IMR-90 (cell line): ENCODE measurements at regions not wholly inside any gene's neighbourhood (a gene's known extent, or its start where the extent isn't known, plus 50 kb on each side); places are given as distances from the start of the nearest gene placed in this dataset.

Experiments used
- ATAC-seq: fragments of 200-7000 bp; cut with Tn5 transposase; 2 replicates; pipeline ENCODE4 v1.9.1; 2020; ENCODE audit warnings: low read depth, mild to moderate bottlenecking, moderate library complexity
- BruUV-seq: library from RNA; stranded (reverse); fragments of 400-500 nt; replicated peaks from 2 replicates; lab custom pipeline; 2021; lab: Mats Ljungman, UMichigan
- CTCF ChIA-PET: fragments of 300-600 bp; formaldehyde crosslinking; extraction: SDS; loops from one replicate; lab custom pipeline; 2021; ENCODE audit warnings: antibody characterized with exemption; lab: Yijun Ruan, JAX
- POLR2A ChIA-PET: fragments of 300-600 bp; sonication (Branson Sonifier 250); formaldehyde crosslinking; loops from one replicate; lab custom pipeline; 2022; ENCODE audit warnings: antibody characterized with exemption; ENCODE audit not compliant: unreplicated experiment; lab: Charles Lee
- DNase-seq: peaks from one replicate; pipeline ENCODE4 v3.0.0; 2013
- H2AFZ ChIP-seq: replicated peaks from 2 replicates; pipeline ENCODE3; 2013; ENCODE audit warnings: low read length, mild to moderate bottlenecking; ENCODE audit not compliant: poor library complexity
- H2AK5ac ChIP-seq: 2 replicates; pipeline ENCODE4 v1.6.1; 2013; ENCODE audit warnings: low read depth, low read length, inconsistent platforms
- H2AK9ac ChIP-seq: replicated peaks from 2 replicates; pipeline ENCODE3; 2013; ENCODE audit warnings: mild to moderate bottlenecking, low read depth, low read length, moderate library complexity; ENCODE audit not compliant: poor library complexity
- H2BK120ac ChIP-seq: 2 replicates; pipeline ENCODE4 v1.6.1; 2013; ENCODE audit warnings: low read depth, low read length, inconsistent platforms
- H2BK15ac ChIP-seq: 3 replicates; pipeline ENCODE4 v1.6.1; 2013; ENCODE audit warnings: low read depth, low read length, inconsistent platforms
- H2BK20ac ChIP-seq: 2 replicates; pipeline ENCODE4 v1.6.1; 2013; ENCODE audit warnings: low read depth, mild to moderate bottlenecking, inconsistent platforms, low read length, moderate library complexity
- H2BK5ac ChIP-seq: 2 replicates; pipeline ENCODE4 v1.6.1; 2013; ENCODE audit warnings: mild to moderate bottlenecking, low read depth, low read length, inconsistent platforms; ENCODE audit not compliant: poor library complexity, severe bottlenecking
- H3K14ac ChIP-seq: replicated peaks from 2 replicates; pipeline ENCODE4 v1.6.1; 2013; ENCODE audit warnings: low read depth, low read length, inconsistent platforms
- H3K18ac ChIP-seq: 2 replicates; pipeline ENCODE4 v1.6.1; 2013; ENCODE audit warnings: low read depth, low read length, control low read depth
- H3K23ac ChIP-seq: 2 replicates; pipeline ENCODE4 v1.6.1; 2013; ENCODE audit warnings: low read depth, low read length, inconsistent platforms
- H3K27ac ChIP-seq: 2 replicates; pipeline ENCODE4 v1.5.1; 2013; ENCODE audit warnings: mild to moderate bottlenecking, control low read depth, low read length; ENCODE audit not compliant: insufficient read depth
- H3K27me3 ChIP-seq: 2 replicates; pipeline ENCODE4 v1.6.1; 2013; ENCODE audit warnings: low read length; ENCODE audit not compliant: control insufficient read depth, insufficient read depth
- H3K36me3 ChIP-seq: 2 replicates; pipeline ENCODE4 v1.6.1; 2013; ENCODE audit warnings: low read length, mixed read lengths; ENCODE audit not compliant: control insufficient read depth, insufficient read depth
- H3K4ac ChIP-seq: 2 replicates; pipeline ENCODE4 v1.6.1; 2013; ENCODE audit warnings: low read depth, low read length, inconsistent platforms
- H3K4me1 ChIP-seq: 2 replicates; pipeline ENCODE4 v1.6.1; 2013; ENCODE audit warnings: low read length, mixed read lengths; ENCODE audit not compliant: control insufficient read depth, insufficient read depth
- H3K4me2 ChIP-seq: 2 replicates; pipeline ENCODE4 v1.6.1; 2013; ENCODE audit warnings: low read depth, mild to moderate bottlenecking, control low read depth, low read length, moderate library complexity
- H3K4me3 ChIP-seq: 2 replicates; pipeline ENCODE4 v1.5.1; 2013; ENCODE audit warnings: low read depth, mild to moderate bottlenecking, control low read depth, low read length, moderate library complexity; ENCODE audit not compliant: insufficient read depth
- H3K56ac ChIP-seq: 2 replicates; pipeline ENCODE4 v1.6.1; 2013; ENCODE audit warnings: low read length, inconsistent platforms; ENCODE audit not compliant: insufficient read depth; ENCODE audit errors: extremely low read depth
- H3K79me1 ChIP-seq, 2 experiments: 2 replicates each; pipeline ENCODE4 v1.6.1; 2013; ENCODE audit warnings: low read length in 2 of 2, inconsistent platforms in 1 of 2, low read depth in 1 of 2
- H3K9ac ChIP-seq: 2 replicates; pipeline ENCODE4 v1.6.1; 2013; ENCODE audit warnings: low read depth, low read length, control low read depth
- H3K9me1 ChIP-seq: 2 replicates; pipeline ENCODE4 v1.6.1; 2013; ENCODE audit warnings: low read length, inconsistent platforms; ENCODE audit not compliant: insufficient read depth
- H3K9me3 ChIP-seq: 2 replicates; pipeline ENCODE4 v1.6.1; 2013; ENCODE audit warnings: low read length; ENCODE audit not compliant: control insufficient read depth, insufficient read depth
- H4K20me1 ChIP-seq: 2 replicates; pipeline ENCODE4 v1.6.1; 2013; ENCODE audit warnings: low read length, inconsistent platforms; ENCODE audit not compliant: insufficient read depth
- H4K5ac ChIP-seq: 2 replicates; pipeline ENCODE4 v1.6.1; 2013; ENCODE audit warnings: mild to moderate bottlenecking, low read depth, low read length, control low read depth
- H4K8ac ChIP-seq, 2 experiments: 2 replicates each; pipeline ENCODE4 v1.6.1; 2013; ENCODE audit warnings: low read depth in 2 of 2, low read length in 2 of 2, control low read depth in 1 of 2, inconsistent platforms in 1 of 2
- H4K91ac ChIP-seq: 2 replicates; pipeline ENCODE4 v1.6.1; 2013; ENCODE audit warnings: low read depth, low read length, inconsistent platforms; ENCODE audit not compliant: insufficient read depth
- CEBPB ChIP-seq: IDR thresholded peaks from 2 replicates; pipeline ENCODE4 v1.6.1; 2012; ENCODE audit warnings: low read depth, low read length, improper control_type of control experiment
- CHD1 ChIP-seq: IDR thresholded peaks from 2 replicates; pipeline ENCODE4 v1.6.1; 2012; ENCODE audit warnings: low read depth, low read length, improper control_type of control experiment
- MAFK ChIP-seq: IDR thresholded peaks from 2 replicates; pipeline ENCODE4 v1.6.1; 2012; ENCODE audit warnings: low read depth, low read length, improper control_type of control experiment
- MAZ ChIP-seq: IDR thresholded peaks from 2 replicates; pipeline ENCODE4 v1.6.1; 2012; ENCODE audit warnings: low read depth, mild to moderate bottlenecking, low read length, improper control_type of control experiment, moderate library complexity, borderline replicate concordance
- MXI1 ChIP-seq: IDR thresholded peaks from 2 replicates; pipeline ENCODE4 v1.6.1; 2012; ENCODE audit warnings: low read depth, mild to moderate bottlenecking, low read length, moderate library complexity, borderline replicate concordance
- POLR2A ChIP-seq: IDR thresholded peaks from 2 replicates; pipeline ENCODE4 v1.6.1; 2012; ENCODE audit warnings: mild to moderate bottlenecking, low read depth, low read length
- RAD21 ChIP-seq: IDR thresholded peaks from 2 replicates; pipeline ENCODE4 v1.6.1; 2012; ENCODE audit warnings: low read length, improper control_type of control experiment
- RCOR1 ChIP-seq: IDR thresholded peaks from 2 replicates; pipeline ENCODE4 v1.6.1; 2012; ENCODE audit warnings: mild to moderate bottlenecking, low read length, improper control_type of control experiment; ENCODE audit not compliant: insufficient replicate concordance
- RFX5 ChIP-seq: IDR thresholded peaks from 2 replicates; pipeline ENCODE4 v1.8.0; 2012; ENCODE audit warnings: low read depth, mild to moderate bottlenecking, low read length, moderate library complexity
- SMC3 ChIP-seq: fragments of 150-350 bp; IDR thresholded peaks from 2 replicates; pipeline ENCODE4 v1.6.1; 2016; ENCODE audit warnings: low read depth, mild to moderate bottlenecking, antibody characterized with exemption, low read length, moderate library complexity
- WGBS, 2 experiments: methylation state at CpG; one replicate each; pipeline versions ENCODE4 v1.1.5 to v1.1.7; 2013; ENCODE audit warnings: missing lambda C conversion rate in 2 of 2; ENCODE audit not compliant: insufficient read length in 1 of 2; ENCODE audit errors: extremely low coverage in 2 of 2; 5-methylcytosine and 5-hydroxymethylcytosine counted together
- dilution Hi-C: fragments of 300-500 bp; cut with HindIII; formaldehyde crosslinking; loops from one replicate; pipeline ENCODE4 v1.14.3; 2018; ENCODE audit warnings: low sequenced_read_pairs; ENCODE audit not compliant: unreplicated experiment
- in situ Hi-C: fragments of 300-500 bp; cut with MboI; formaldehyde crosslinking; loops from 3 replicates; pipeline ENCODE4 v1.14.3; 2019; ENCODE audit warnings: low sequenced_read_pairs, inconsistent platforms, mixed read lengths
- intact Hi-C: fragments of 100-400 bp; cut with micrococcal nuclease; formaldehyde crosslinking; loops from 2 replicates; pipeline ENCODE4 v1.10.0; 2022
- TF ChIP-seq, protein P1 (sequence below): fragments of 150-350 bp; IDR thresholded peaks from 2 replicates; pipeline ENCODE4 v1.6.1; 2017; ENCODE audit warnings: mild to moderate bottlenecking, antibody characterized with exemption, low read length, low read depth
- TF ChIP-seq, protein P2 (sequence below): conservative IDR thresholded peaks from 2 replicates; pipeline ENCODE4 v1.5.1; 2012; ENCODE audit warnings: mild to moderate bottlenecking, low read depth, low read length, improper control_type of control experiment

DNA sequence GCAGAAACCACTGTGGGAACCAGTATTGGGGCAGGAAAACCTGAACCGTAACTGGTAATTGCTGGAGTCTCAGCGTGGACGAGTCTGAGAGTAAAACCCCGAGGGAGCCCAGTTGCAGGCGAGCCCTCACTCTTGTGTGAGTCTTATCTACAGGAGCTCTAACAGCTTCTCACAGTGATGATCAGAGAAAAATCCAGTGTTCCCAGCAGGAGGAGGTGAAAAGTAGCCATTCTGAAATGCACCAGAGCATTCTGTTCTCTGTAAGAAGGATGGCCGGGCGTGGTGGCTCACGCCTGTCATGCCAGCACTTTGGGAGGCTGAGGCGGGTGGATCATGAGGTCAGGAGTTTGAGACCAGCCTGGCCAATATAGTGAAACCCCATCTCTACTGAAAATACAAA is 161.2 kb downstream of the COPRS start:
- in situ Hi-C loops (no loop called here), dilution Hi-C loops (no loop called here), intact Hi-C loops (loop anchor here (2.0 to 10.0 kb wide), 3 partner anchors 117 to 146 kb away; no protein-coding TSS in a partner anchor)
- Histone ChIP-seq H3K56ac (no peak overlapping the region), H3K14ac (no peak overlapping the region; the same call in 1 of the 2 replicates), H3K18ac (peak overlapping the region; percentile 20), H3K9me3 (no peaks in the 10 kb centered on the region), H2AK5ac (no peak overlapping the region), H2BK15ac (no peak overlapping the region), H3K4me2 (no peak overlapping the region), H4K5ac (0 out of 2 replicates have a peak overlapping the region, but pooled peaks have one; percentile 18), H2BK120ac (peak overlapping the region; percentile 30; the same call in 1 of the 2 replicates), H3K23ac (no peak overlapping the region), H3K27me3 (no peaks in the 10 kb centered on the region), H4K91ac (no peak overlapping the region), H2BK20ac (peak overlapping the region; percentile 39; the same call in 1 of the 2 replicates), H4K20me1 (no peaks in the 10 kb centered on the region), H3K9ac (no peak overlapping the region), H3K4me3 (no peak overlapping the region), H3K4ac (peak overlapping the region; percentile 9; the same call in 1 of the 2 replicates), H2AFZ (no peak overlapping the region), H3K9me1 (peaks cover 11% of the 10 kb centered on the region), H3K79me1 (no peaks in the 10 kb centered on the region), H2BK5ac (no peak overlapping the region), H3K27ac (no peak overlapping the region), H4K8ac (peak overlapping the region in 1 of 2 experiments; percentile 50; a peak in 1 of 4 replicates), H3K4me1 (peaks cover 15% of the 10 kb centered on the region), H2AK9ac (no peak overlapping the region), H3K36me3 (no peaks in the 10 kb centered on the region)
- CTCF ChIA-PET = no interaction called here
- DNase-seq (no peak), ATAC-seq (no peak)
- POLR2A ChIA-PET = no interaction called here
- no TSS peak for BruUV-seq
- 70% methylated on average over 5 of the region's 9 CpGs; no CpG with 5 or more reads in 1 of the 2 experiments for WGBS, 2 experiments
- no peak for TF ChIP-seq RCOR1
- TF ChIP-seq SMC3 = no peak
- TF ChIP-seq CHD1 = no peak
- TF ChIP-seq, protein P1, sequence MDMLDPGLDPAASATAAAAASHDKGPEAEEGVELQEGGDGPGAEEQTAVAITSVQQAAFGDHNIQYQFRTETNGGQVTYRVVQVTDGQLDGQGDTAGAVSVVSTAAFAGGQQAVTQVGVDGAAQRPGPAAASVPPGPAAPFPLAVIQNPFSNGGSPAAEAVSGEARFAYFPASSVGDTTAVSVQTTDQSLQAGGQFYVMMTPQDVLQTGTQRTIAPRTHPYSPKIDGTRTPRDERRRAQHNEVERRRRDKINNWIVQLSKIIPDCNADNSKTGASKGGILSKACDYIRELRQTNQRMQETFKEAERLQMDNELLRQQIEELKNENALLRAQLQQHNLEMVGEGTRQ = no peak
- TF ChIP-seq RAD21 = no peak
- TF ChIP-seq MAZ = no peak
- TF ChIP-seq MXI1 = no peak
- no peak for TF ChIP-seq MAFK
- TF ChIP-seq, protein P2, sequence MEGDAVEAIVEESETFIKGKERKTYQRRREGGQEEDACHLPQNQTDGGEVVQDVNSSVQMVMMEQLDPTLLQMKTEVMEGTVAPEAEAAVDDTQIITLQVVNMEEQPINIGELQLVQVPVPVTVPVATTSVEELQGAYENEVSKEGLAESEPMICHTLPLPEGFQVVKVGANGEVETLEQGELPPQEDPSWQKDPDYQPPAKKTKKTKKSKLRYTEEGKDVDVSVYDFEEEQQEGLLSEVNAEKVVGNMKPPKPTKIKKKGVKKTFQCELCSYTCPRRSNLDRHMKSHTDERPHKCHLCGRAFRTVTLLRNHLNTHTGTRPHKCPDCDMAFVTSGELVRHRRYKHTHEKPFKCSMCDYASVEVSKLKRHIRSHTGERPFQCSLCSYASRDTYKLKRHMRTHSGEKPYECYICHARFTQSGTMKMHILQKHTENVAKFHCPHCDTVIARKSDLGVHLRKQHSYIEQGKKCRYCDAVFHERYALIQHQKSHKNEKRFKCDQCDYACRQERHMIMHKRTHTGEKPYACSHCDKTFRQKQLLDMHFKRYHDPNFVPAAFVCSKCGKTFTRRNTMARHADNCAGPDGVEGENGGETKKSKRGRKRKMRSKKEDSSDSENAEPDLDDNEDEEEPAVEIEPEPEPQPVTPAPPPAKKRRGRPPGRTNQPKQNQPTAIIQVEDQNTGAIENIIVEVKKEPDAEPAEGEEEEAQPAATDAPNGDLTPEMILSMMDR = no peak
- TF ChIP-seq CEBPB = no peak
- TF ChIP-seq POLR2A = no peak
- TF ChIP-seq RFX5 = no peak
